Nephron progenitor cell (in vitro differentiated cells): ENCODE measurements at regions not wholly inside any gene's neighbourhood (a gene's known extent, or its start where the extent isn't known, plus 50 kb on each side); places are given as distances from the start of the nearest gene placed in this dataset.

ENCODE experiments used
- DNase-seq: peaks from one replicate; pipeline ENCODE4 v3.0.0; 2021
- H3K27ac Mint-ChIP-seq: 2 replicates; pipeline ENCODE4 v1.8.0; 2021; ENCODE audit warnings: mild to moderate bottlenecking, moderate library complexity, mixed read lengths
- H3K27me3 Mint-ChIP-seq: 2 replicates; pipeline ENCODE4 v1.8.0; 2021; ENCODE audit warnings: mild to moderate bottlenecking, low read depth, mixed read lengths; ENCODE audit not compliant: poor library complexity
- H3K36me3 Mint-ChIP-seq: 2 replicates; pipeline ENCODE4 v1.8.0; 2021; ENCODE audit warnings: low read depth, mixed read lengths
- H3K4me1 Mint-ChIP-seq: 2 replicates; pipeline ENCODE4 v1.8.0; 2021; ENCODE audit warnings: mixed read lengths
- H3K4me3 Mint-ChIP-seq: 2 replicates; pipeline ENCODE4 v1.8.0; 2021; ENCODE audit warnings: mild to moderate bottlenecking, moderate library complexity, mixed read lengths
- H3K9me3 Mint-ChIP-seq: 2 replicates; pipeline ENCODE4 v1.8.0; 2021; ENCODE audit warnings: mild to moderate bottlenecking, moderate library complexity, mixed read lengths
- TF ChIP-seq, protein P1 (sequence below): fragments of 200-600 bp; sonication (generic); IDR thresholded peaks from 2 replicates; pipeline ENCODE4 v1.5.0; 2021; ENCODE audit warnings: antibody characterized with exemption

DNA sequence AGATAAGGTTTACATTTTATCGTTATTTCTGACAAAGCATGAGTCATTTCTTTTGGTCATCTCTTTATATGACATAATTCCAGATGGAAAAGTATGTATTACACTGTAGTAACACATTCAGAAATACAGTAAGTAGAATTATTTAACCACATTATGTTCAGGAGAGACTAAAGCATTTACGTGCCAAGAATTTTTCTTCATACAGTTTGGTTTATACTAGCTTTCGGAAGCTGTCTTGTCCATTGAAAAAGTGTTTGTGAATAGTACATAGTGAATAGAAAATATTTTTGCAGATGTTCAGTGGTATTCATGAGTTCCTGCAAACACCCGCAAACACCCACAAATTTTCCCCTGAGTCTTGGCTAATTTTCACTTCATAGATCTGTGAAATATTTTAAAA is 1033.0 kb upstream of the INTU start:
- H3K36me3 Mint-ChIP-seq: no peaks in the 10 kb centered on the region
- H3K4me3 Mint-ChIP-seq: no peak overlapping the region
- H3K4me1 Mint-ChIP-seq: no peaks in the 10 kb centered on the region
- H3K9me3 Mint-ChIP-seq: no peaks in the 10 kb centered on the region
- H3K27me3 Mint-ChIP-seq: no peaks in the 10 kb centered on the region
- TF ChIP-seq, protein P1, sequence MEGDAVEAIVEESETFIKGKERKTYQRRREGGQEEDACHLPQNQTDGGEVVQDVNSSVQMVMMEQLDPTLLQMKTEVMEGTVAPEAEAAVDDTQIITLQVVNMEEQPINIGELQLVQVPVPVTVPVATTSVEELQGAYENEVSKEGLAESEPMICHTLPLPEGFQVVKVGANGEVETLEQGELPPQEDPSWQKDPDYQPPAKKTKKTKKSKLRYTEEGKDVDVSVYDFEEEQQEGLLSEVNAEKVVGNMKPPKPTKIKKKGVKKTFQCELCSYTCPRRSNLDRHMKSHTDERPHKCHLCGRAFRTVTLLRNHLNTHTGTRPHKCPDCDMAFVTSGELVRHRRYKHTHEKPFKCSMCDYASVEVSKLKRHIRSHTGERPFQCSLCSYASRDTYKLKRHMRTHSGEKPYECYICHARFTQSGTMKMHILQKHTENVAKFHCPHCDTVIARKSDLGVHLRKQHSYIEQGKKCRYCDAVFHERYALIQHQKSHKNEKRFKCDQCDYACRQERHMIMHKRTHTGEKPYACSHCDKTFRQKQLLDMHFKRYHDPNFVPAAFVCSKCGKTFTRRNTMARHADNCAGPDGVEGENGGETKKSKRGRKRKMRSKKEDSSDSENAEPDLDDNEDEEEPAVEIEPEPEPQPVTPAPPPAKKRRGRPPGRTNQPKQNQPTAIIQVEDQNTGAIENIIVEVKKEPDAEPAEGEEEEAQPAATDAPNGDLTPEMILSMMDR: no peak
- no peak for DNase-seq
- no peak overlapping the region for H3K27ac Mint-ChIP-seq

DNA sequence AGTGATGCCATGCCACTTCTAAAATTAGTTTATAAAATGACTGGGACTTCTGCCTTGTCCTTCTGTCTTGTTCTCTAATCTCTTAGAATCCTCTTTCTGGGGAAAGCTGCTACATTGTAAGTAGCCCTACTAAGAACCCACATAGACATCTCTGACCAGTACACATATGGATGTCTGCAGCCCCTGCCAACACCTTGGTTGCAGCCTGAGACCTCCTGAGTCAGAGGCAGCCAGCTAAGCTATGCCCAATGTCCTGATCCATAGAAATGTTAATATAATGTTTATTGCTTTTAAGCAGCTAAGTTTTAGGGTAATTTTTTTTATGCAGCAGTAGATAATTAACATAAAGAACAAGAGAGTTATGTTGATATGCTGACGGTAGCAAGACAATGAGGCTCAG is 1029.5 kb upstream of the INTU start:
- Mint-ChIP-seq H3K9me3 (no peaks in the 10 kb centered on the region), H3K4me3 (no peak overlapping the region), H3K27ac (no peak overlapping the region), H3K4me1 (no peaks in the 10 kb centered on the region), H3K36me3 (no peaks in the 10 kb centered on the region), H3K27me3 (no peaks in the 10 kb centered on the region)
- TF ChIP-seq, protein P1: no peak
- DNase-seq: no peak

DNA sequence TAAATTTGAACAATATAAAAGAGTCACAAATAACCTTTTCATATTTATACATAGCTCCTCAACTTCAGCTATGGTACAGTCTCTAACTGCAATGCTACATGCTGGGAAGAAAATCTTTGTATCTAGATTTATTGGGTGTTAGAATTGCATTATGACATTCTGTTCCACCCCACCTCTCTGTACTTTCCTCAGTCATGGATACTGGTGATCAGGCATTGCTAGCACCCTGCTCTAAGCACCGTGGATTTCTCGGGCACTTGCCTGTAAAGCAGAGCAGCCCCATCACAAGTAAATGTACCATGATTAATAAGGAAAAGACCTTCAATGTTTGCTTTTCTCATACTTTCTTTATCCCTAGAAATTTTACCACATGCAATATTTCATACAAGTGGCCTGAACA is 1028.9 kb upstream of the INTU start:
- H3K27ac Mint-ChIP-seq: no peak overlapping the region
- no peaks in the 10 kb centered on the region for H3K27me3 Mint-ChIP-seq
- TF ChIP-seq, protein P1: no peak
- H3K36me3 Mint-ChIP-seq: no peaks in the 10 kb centered on the region
- no peak for DNase-seq
- H3K4me3 Mint-ChIP-seq: no peak overlapping the region
- no peaks in the 10 kb centered on the region for H3K4me1 Mint-ChIP-seq
- no peaks in the 10 kb centered on the region for H3K9me3 Mint-ChIP-seq

DNA sequence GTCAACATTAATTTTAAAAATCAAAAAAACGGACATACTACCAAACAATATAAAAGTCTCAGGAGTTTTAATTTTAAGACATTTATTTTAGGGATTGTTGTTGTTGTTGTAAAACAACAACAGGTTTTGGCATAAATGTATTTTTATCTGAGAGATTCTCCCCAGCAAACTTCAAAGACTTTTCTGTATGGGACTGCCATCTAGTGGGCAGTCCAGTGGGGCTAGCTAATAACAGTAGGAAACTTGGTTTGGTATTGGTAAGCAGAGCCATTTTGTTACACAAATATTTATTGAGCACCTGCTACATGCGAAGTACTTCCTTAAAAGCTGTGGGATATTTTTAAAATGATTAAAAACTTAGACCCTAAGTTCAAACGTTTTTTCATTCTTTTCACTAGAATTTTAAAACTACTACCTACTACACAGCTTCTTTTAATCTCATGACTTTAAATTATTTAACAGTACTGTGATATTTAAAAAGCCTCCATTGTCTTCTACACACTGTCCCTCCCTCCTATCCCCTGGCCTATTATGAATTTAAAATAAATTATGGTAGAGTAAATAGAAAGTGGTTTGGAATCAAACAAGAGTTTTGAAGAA is 1028.4 kb upstream of the INTU start:
- Mint-ChIP-seq H3K4me1 (no peaks in the 10 kb centered on the region), H3K27ac (no peak overlapping the region), H3K4me3 (no peak overlapping the region), H3K36me3 (no peaks in the 10 kb centered on the region), H3K9me3 (no peaks in the 10 kb centered on the region), H3K27me3 (no peaks in the 10 kb centered on the region)
- TF ChIP-seq, protein P1: peak; percentile 76
- DNase-seq: peak; percentile 22

DNA sequence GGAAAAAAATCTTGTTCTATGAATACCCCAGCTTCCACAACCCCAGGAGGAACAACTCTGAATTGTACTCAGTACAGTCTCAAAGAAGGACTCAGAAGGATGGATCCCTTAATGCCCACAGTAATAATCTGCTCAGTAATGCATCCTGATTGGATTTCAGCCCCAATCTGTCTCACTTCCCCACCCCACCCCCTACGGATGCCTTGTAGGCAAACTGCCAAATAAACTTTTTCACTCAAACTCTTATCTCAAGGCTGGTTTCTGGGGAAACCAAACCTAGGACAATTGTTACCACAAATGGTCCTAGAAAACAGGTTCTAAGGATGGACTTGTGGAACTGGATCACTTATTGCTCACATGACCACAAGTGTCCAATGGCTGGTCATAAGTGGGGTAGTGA is 1021.8 kb upstream of the INTU start:
- TF ChIP-seq, protein P1: no peak
- DNase-seq: no peak
- H3K9me3 Mint-ChIP-seq: no peaks in the 10 kb centered on the region
- H3K36me3 Mint-ChIP-seq: no peaks in the 10 kb centered on the region
- H3K4me3 Mint-ChIP-seq: no peak overlapping the region
- no peaks in the 10 kb centered on the region for H3K27me3 Mint-ChIP-seq
- H3K4me1 Mint-ChIP-seq: no peaks in the 10 kb centered on the region
- H3K27ac Mint-ChIP-seq: no peak overlapping the region

DNA sequence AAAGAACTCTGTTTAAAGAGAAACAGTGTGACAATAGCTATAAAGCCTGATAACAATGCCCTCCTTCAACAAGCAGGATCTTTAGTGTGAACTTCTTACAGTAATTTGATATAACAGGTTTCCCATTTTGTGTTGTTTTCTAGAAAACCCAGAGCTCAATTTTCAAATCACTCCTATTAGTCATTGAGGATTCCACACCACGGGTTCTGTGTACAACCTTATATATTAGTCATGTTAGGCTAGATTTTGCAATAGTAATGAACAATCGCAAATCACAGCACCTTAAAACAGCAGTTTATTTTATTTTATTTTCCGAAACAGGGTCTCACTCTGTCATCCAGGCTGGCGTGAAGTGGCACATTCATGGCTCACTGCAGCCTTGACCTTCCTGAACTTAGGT is 1020.9 kb upstream of the INTU start:
- Mint-ChIP-seq H3K27ac (no peak overlapping the region), H3K36me3 (no peaks in the 10 kb centered on the region), H3K27me3 (no peaks in the 10 kb centered on the region), H3K9me3 (no peaks in the 10 kb centered on the region), H3K4me3 (no peak overlapping the region), H3K4me1 (no peaks in the 10 kb centered on the region)
- DNase-seq: no peak
- TF ChIP-seq, protein P1: no peak
